ENCODE measurements at regions not wholly inside any gene's neighbourhood (a gene's known extent, or its start where the extent isn't known, plus 50 kb on each side); places are given as distances from the start of the nearest gene placed in this dataset.
"Not testable (repeated sequence)": the region's sequence is repeated elsewhere in the genome, so short reads cannot be mapped to it uniquely, and the experiment has no call there.

DNA sequence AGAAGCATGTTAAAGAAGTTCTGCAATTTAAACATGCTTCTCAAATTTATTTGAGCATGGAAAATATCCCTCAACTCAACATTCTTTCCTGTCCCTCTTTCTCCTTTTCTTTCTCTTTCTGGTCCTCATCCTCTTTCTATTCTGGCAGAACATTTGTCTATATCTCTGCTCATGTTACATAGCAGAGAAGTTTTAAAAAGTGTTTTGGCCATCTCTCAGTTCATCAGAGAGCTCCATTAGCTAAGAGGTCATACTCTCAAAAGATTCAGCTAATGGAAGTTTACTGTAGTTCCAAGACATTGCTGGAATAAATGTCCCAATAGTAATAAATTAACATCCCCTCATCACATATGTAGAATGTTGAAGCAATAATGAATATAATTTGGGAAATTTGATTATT, 53.5 kb downstream of the XCL2 start:
- CTCF ChIA-PET, result no interaction called here
- Histone ChIP-seq H3K4me3 (ENCODE audit: low read depth, low read length) (no peak overlapping the region), H3K27ac (ENCODE audit: low read depth, low read length) (no peak overlapping the region), H3K27me3 (ENCODE audit: control insufficient read depth, insufficient read depth, low read length) (no peaks in the 10 kb centered on the region), H3K9me3 (ENCODE audit: control insufficient read depth, insufficient read depth, low read length) (no peaks in the 10 kb centered on the region)
- no peak for DNase-seq (ENCODE audit: low read depth, low spot score)
- POLR2A ChIA-PET, result no interaction called here
- TF ChIP-seq, protein P1, sequence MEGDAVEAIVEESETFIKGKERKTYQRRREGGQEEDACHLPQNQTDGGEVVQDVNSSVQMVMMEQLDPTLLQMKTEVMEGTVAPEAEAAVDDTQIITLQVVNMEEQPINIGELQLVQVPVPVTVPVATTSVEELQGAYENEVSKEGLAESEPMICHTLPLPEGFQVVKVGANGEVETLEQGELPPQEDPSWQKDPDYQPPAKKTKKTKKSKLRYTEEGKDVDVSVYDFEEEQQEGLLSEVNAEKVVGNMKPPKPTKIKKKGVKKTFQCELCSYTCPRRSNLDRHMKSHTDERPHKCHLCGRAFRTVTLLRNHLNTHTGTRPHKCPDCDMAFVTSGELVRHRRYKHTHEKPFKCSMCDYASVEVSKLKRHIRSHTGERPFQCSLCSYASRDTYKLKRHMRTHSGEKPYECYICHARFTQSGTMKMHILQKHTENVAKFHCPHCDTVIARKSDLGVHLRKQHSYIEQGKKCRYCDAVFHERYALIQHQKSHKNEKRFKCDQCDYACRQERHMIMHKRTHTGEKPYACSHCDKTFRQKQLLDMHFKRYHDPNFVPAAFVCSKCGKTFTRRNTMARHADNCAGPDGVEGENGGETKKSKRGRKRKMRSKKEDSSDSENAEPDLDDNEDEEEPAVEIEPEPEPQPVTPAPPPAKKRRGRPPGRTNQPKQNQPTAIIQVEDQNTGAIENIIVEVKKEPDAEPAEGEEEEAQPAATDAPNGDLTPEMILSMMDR (IDR thresholded peaks at IDR 0.05; ENCODE audit: low read depth, low read length), result no peak

DNA sequence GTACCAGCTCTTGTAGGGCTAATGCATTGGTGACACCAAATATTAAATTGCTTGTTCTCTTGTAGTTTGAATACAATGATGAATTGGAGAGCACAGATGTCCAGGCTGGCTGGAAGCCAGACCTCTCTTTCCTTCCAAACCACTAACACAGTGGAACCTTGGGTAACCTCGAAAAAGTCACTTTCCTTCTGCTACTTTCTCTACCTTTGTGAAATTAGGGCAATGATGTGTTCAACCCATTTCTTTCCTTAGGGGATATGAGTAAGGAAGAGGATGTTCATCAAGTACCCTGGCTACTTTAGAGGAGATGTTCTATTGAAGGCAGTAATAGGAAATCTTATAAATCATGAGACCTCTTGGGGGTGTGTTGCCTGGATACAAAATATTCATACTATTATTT, 55.7 kb downstream of the XCL2 start:
- H3K27ac ChIP-seq (ENCODE audit: low read depth, low read length), result no peak overlapping the region
- no peaks in the 10 kb centered on the region for H3K27me3 ChIP-seq (ENCODE audit: control insufficient read depth, insufficient read depth, low read length)
- CTCF ChIA-PET, result no interaction called here

DNA sequence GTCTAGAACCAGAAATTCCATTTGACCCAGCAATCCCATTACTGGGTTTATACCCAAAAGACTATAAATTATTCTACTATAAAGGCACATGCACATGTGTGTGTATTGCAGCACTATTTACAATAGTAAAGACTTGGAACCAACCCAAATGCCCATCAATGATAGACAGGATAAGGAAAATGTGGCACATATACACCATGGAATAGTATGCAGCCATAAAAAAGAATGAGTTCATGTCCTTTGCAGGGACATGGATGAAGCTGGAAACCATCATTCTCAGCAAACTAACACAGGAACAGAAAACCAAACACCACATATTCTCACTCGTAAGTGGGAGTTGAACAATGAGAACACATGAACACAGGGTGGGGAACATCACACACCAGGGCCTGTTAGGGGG, 57.0 kb downstream of the XCL2 start:
- H3K27ac ChIP-seq (ENCODE audit: low read depth, low read length); H3K27me3 ChIP-seq (ENCODE audit: control insufficient read depth, insufficient read depth, low read length); H3K9me3 ChIP-seq (ENCODE audit: control insufficient read depth, insufficient read depth, low read length); POLR2A ChIA-PET; H3K4me3 ChIP-seq (ENCODE audit: low read depth, low read length); DNase-seq (ENCODE audit: low read depth, low spot score): not testable (repeated sequence)
- CTCF ChIA-PET, result interaction anchor here (1.8 kb wide), 1 partner anchor 17 kb away, joined by 5 read pairs; no protein-coding TSS in a partner anchor

More for the DNA sequence above, 55.7 kb downstream of the XCL2 start:
- no peak overlapping the region for H3K4me3 ChIP-seq (ENCODE audit: low read depth, low read length)
- TF ChIP-seq, protein P1 (IDR thresholded peaks at IDR 0.05; ENCODE audit: low read depth, low read length), result no peak
- POLR2A ChIA-PET, result no interaction called here
- DNase-seq (ENCODE audit: low read depth, low spot score), result no peak
- no peaks in the 10 kb centered on the region for H3K9me3 ChIP-seq (ENCODE audit: control insufficient read depth, insufficient read depth, low read length)

DNA sequence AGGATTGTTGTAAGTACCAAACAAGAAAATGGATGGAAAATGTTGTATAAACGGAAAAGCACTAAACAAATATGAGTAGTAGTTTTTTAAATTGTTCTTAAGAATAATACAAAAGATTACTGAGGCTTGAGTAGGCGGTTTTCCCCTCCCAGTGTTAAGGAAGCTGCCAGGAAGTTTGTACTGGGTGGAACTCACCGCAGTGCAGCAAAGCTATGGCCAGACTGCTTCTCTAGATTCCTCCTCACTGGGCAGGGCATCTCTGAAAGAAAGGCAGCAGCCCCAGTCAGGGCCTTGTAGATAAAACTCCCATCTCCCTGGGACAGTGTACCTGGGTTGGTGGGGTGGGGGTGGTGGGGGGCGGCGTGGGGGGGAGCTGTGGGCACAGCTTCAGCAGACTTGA, 58.7 kb downstream of the XCL2 start:
- no peaks in the 10 kb centered on the region for H3K27me3 ChIP-seq (ENCODE audit: control insufficient read depth, insufficient read depth, low read length)
- H3K27ac ChIP-seq (ENCODE audit: low read depth, low read length), result no peak overlapping the region
- CTCF ChIA-PET, result no interaction called here
- POLR2A ChIA-PET, result no interaction called here
- DNase-seq (ENCODE audit: low read depth, low spot score), result no peak
- no peak overlapping the region for H3K4me3 ChIP-seq (ENCODE audit: low read depth, low read length)
- H3K9me3 ChIP-seq (ENCODE audit: control insufficient read depth, insufficient read depth, low read length), result no peaks in the 10 kb centered on the region
- TF ChIP-seq, protein P1 (IDR thresholded peaks at IDR 0.05; ENCODE audit: low read depth, low read length), result no peak

DNA sequence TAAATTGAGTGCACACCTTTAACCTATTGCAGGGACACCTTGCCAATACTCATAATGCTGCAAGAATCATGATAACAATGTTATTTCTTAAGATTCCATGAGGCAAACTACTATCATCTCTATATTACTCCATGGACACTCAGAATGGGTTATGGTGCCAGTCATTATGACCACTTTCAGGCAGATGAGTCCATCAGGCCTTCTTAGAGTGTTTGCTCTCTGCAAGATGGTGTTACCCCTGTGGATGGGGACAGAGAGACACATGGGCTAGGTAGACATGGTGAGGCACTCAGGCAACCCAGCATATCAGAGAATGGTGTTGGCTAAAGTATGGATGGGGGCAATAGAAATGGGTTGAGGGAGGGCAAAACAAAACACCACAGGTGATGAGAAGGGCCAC, 59.7 kb downstream of the XCL2 start:
- no peak overlapping the region for H3K27ac ChIP-seq (ENCODE audit: low read depth, low read length)
- no peaks in the 10 kb centered on the region for H3K27me3 ChIP-seq (ENCODE audit: control insufficient read depth, insufficient read depth, low read length)
- no peaks in the 10 kb centered on the region for H3K9me3 ChIP-seq (ENCODE audit: control insufficient read depth, insufficient read depth, low read length)
- ChIA-PET CTCF (interaction anchor here (0.6 kb wide), 1 partner anchor 258 kb away, joined by 3 read pairs; the partner anchor contains the start of gene SFT2D2), POLR2A (no interaction called here)
- TF ChIP-seq, protein P1 (IDR thresholded peaks at IDR 0.05; ENCODE audit: low read depth, low read length), result no peak
- H3K4me3 ChIP-seq (ENCODE audit: low read depth, low read length), result no peak overlapping the region
- DNase-seq (ENCODE audit: low read depth, low spot score), result no peak

DNA sequence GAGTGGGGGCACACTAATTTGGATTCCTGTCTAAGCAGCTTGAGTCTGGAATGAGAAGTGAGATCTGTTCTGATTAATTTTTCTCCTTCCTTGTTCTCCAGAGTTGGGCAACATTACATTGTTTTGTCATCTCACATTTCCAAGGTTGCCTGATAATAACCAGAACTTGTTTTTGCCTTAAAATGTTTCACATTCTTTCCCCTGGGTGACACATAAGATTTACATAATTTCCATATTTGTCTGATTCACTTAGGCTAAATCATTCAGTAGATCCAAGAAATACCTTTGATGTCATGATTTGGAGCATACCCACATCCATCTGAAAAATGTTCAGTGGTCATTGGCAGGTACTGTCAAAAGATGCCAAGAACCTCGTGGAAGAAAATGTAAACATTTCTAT, 60.3 kb downstream of the XCL2 start:
- ChIA-PET CTCF (no interaction called here), POLR2A (interaction anchor here (1.1 kb wide), 1 partner anchor 20 kb away, joined by 3 read pairs; no protein-coding TSS in a partner anchor)
- no peak overlapping the region for H3K4me3 ChIP-seq (ENCODE audit: low read depth, low read length)
- no peaks in the 10 kb centered on the region for H3K27me3 ChIP-seq (ENCODE audit: control insufficient read depth, insufficient read depth, low read length)
- H3K9me3 ChIP-seq (ENCODE audit: control insufficient read depth, insufficient read depth, low read length), result no peaks in the 10 kb centered on the region
- no peak overlapping the region for H3K27ac ChIP-seq (ENCODE audit: low read depth, low read length)
- TF ChIP-seq, protein P1 (IDR thresholded peaks at IDR 0.05; ENCODE audit: low read depth, low read length), result no peak
- DNase-seq (ENCODE audit: low read depth, low spot score), result no peak

All from AG04450 (cell line).